ENCODE measurements at regions not wholly inside any gene's neighbourhood (a gene's known extent, or its start where the extent isn't known, plus 50 kb on each side); places are given as distances from the start of the nearest gene placed in this dataset.
"Not testable (repeated sequence)": the region's sequence is repeated elsewhere in the genome, so short reads cannot be mapped to it uniquely, and the experiment has no call there.

- TF ChIP-seq CTCF, POLR2AphosphoS5, POLR2A (IDR thresholded peaks at IDR 0.05): not testable (repeated sequence)
Observed at GRCh38 chr5:142519913-142520312, 166.0 kb downstream of the FGF1 start.
